WTC11 (cell line): ENCODE measurements at regions not wholly inside any gene's neighbourhood (a gene's known extent, or its start where the extent isn't known, plus 50 kb on each side); places are given as distances from the start of the nearest gene placed in this dataset.

Source experiments
- ATAC-seq: fragments of 200-7000 bp; cut with Tn5 transposase; 2 replicates; pipeline ENCODE4 v1.10.0; 2021; ENCODE audit warnings: mild to moderate bottlenecking, moderate library complexity
- CTCF ChIA-PET: fragments of 300-600 bp; sonication (Branson Sonifier 250); formaldehyde crosslinking; loops from one replicate; lab custom pipeline; 2021; ENCODE audit warnings: antibody characterized with exemption; lab: Charles Lee
- POLR2A ChIA-PET: fragments of 350-600 bp; sonication (Branson Sonifier 250); formaldehyde crosslinking; loops from one replicate; lab custom pipeline; 2021; ENCODE audit warnings: antibody characterized with exemption; lab: Charles Lee
- DNase-seq: peaks from one replicate; pipeline ENCODE4 v3.0.0; 2021; ENCODE audit warnings: low spot score
- H3K27ac Mint-ChIP-seq: 2 replicates; pipeline ENCODE4 v1.8.0; 2021; ENCODE audit warnings: mixed read lengths
- H3K27me3 Mint-ChIP-seq: 2 replicates; pipeline ENCODE4 v1.8.0; 2021; ENCODE audit warnings: low read depth, mild to moderate bottlenecking, moderate library complexity, mixed read lengths
- H3K36me3 Mint-ChIP-seq: 2 replicates; pipeline ENCODE4 v1.8.0; 2021; ENCODE audit warnings: mixed read lengths
- H3K4me1 Mint-ChIP-seq: 2 replicates; pipeline ENCODE4 v1.8.0; 2022; ENCODE audit warnings: mixed read lengths
- H3K4me3 Mint-ChIP-seq: 2 replicates; pipeline ENCODE4 v1.8.0; 2021; ENCODE audit warnings: mild to moderate bottlenecking, moderate library complexity, mixed read lengths
- H3K9me3 Mint-ChIP-seq: 2 replicates; pipeline ENCODE4 v1.8.0; 2021; ENCODE audit warnings: mixed read lengths
- ATF2 ChIP-seq: sonication (generic); formaldehyde crosslinking; IDR thresholded peaks from 2 replicates; pipeline ENCODE4 v1.8.1; 2022; ENCODE audit warnings: low read depth, missing genetic modification reagents, borderline replicate concordance
- CREB1 ChIP-seq: sonication (generic); formaldehyde crosslinking; IDR thresholded peaks from 2 replicates; pipeline ENCODE4 v1.8.0; 2023; ENCODE audit warnings: mild to moderate bottlenecking, missing genetic modification reagents
- EMX1 ChIP-seq: fragments of 250-450 bp; sonication (Bioruptor Pico); IDR thresholded peaks from 2 replicates; pipeline ENCODE4 v1.8.0; 2021; ENCODE audit warnings: mild to moderate bottlenecking
- FOXP1 ChIP-seq: sonication (generic); formaldehyde crosslinking; IDR thresholded peaks from 2 replicates; pipeline ENCODE4 v1.8.0; 2022; ENCODE audit warnings: missing genetic modification reagents, mild to moderate bottlenecking, moderate library complexity, borderline replicate concordance
- GABPB1 ChIP-seq: sonication (generic); formaldehyde crosslinking; IDR thresholded peaks from 2 replicates; pipeline ENCODE4 v1.8.1; 2023; ENCODE audit warnings: mild to moderate bottlenecking, missing genetic modification reagents
- KAT7 ChIP-seq: sonication (generic); formaldehyde crosslinking; IDR thresholded peaks from 2 replicates; pipeline ENCODE4 v1.8.1; 2023; ENCODE audit warnings: missing genetic modification reagents, mild to moderate bottlenecking, borderline replicate concordance
- NFATC4 ChIP-seq: fragments of 250-450 bp; sonication (Bioruptor Pico); IDR thresholded peaks from 2 replicates; pipeline ENCODE4 v1.9.0; 2021; ENCODE audit warnings: mild to moderate bottlenecking
- OVOL2 ChIP-seq: fragments of 250-450 bp; sonication (Bioruptor Pico); IDR thresholded peaks from 2 replicates; pipeline ENCODE4 v1.9.0; 2021; ENCODE audit warnings: mild to moderate bottlenecking, borderline replicate concordance
- PRRX2 ChIP-seq: fragments of 250-450 bp; sonication (Bioruptor Pico); IDR thresholded peaks from 2 replicates; pipeline ENCODE4 v1.8.0; 2021; ENCODE audit warnings: mild to moderate bottlenecking
- RELA ChIP-seq: sonication (generic); formaldehyde crosslinking; IDR thresholded peaks from 2 replicates; pipeline ENCODE4 v1.8.1; 2022; ENCODE audit warnings: missing genetic modification reagents, mild to moderate bottlenecking, borderline replicate concordance
- SMAD4 ChIP-seq: sonication (generic); formaldehyde crosslinking; IDR thresholded peaks from 2 replicates; pipeline ENCODE4 v1.8.0; 2022; ENCODE audit warnings: mild to moderate bottlenecking, missing genetic modification reagents
- STAT6 ChIP-seq: sonication (generic); formaldehyde crosslinking; conservative IDR thresholded peaks from 2 replicates; pipeline ENCODE4 v1.8.1; 2023; ENCODE audit warnings: mild to moderate bottlenecking, low read depth, missing genetic modification reagents, moderate library complexity
- TCF7 ChIP-seq: sonication (generic); formaldehyde crosslinking; IDR thresholded peaks from 2 replicates; pipeline ENCODE4 v1.8.0; 2022; ENCODE audit warnings: mild to moderate bottlenecking, low read depth, missing genetic modification reagents, moderate library complexity
- TEAD4 ChIP-seq: sonication (generic); formaldehyde crosslinking; IDR thresholded peaks from 2 replicates; pipeline ENCODE4 v1.8.0; 2022; ENCODE audit warnings: mild to moderate bottlenecking, missing genetic modification reagents
- ZNF121 ChIP-seq: sonication (generic); formaldehyde crosslinking; IDR thresholded peaks from 2 replicates; pipeline ENCODE4 v1.8.0; 2023; ENCODE audit warnings: missing genetic modification reagents
- ZNF138 ChIP-seq: sonication (generic); formaldehyde crosslinking; conservative IDR thresholded peaks from 2 replicates; pipeline ENCODE4 v1.8.1; 2022; ENCODE audit warnings: mild to moderate bottlenecking, moderate library complexity, missing genetic modification reagents
- ZNF425 ChIP-seq: fragments of 250-450 bp; sonication (Bioruptor Pico); conservative IDR thresholded peaks from 2 replicates; pipeline ENCODE4 v1.9.0; 2021; ENCODE audit warnings: mild to moderate bottlenecking
- TF ChIP-seq, protein P1 (sequence below): sonication (generic); formaldehyde crosslinking; IDR thresholded peaks from 2 replicates; pipeline ENCODE4 v1.8.1; 2022; ENCODE audit warnings: missing genetic modification reagents, borderline replicate concordance
- TF ChIP-seq, protein P2 (sequence below): sonication (generic); formaldehyde crosslinking; IDR thresholded peaks from 2 replicates; pipeline ENCODE4 v1.8.0; 2022; ENCODE audit warnings: mild to moderate bottlenecking, missing genetic modification reagents
- TF ChIP-seq, protein P3 (sequence below): sonication (generic); formaldehyde crosslinking; conservative IDR thresholded peaks from 2 replicates; pipeline ENCODE4 v1.8.1; 2022; ENCODE audit warnings: mild to moderate bottlenecking, missing genetic modification reagents

DNA sequence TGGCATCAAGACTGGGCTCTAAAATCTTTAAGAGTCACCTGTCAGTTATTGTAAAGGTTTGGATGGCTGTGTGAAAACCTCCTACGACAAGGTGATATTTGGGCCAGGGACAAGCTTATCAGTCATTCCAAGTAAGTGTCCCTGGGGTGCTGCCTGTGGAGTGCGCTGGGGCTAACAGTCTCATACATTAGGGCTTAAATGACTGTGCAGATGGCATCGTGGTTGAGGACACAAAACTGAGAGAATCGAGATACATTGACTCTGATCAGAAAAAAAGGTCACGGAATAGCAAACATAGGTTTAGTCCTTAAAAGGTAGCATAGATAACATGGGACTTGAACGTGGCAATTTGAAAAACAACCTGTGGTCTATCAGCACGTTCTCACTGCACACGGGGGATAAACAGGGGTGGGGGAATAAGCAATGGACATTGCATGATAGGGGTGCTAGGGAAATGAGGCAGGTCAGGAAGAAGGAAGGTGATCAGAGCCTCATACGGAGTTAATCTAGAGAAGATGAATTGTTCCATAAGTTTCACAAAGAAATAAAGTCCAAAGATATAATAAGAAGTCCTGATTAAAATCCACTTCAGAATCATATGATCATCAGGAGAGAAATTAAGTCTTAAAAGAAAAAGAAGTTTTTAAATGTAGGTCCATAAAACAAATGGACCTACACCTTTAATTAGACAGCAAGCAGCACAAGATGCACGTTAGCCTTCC, 100.3 kb downstream of the DAD1 start (continued):
- TF ChIP-seq, protein P1, sequence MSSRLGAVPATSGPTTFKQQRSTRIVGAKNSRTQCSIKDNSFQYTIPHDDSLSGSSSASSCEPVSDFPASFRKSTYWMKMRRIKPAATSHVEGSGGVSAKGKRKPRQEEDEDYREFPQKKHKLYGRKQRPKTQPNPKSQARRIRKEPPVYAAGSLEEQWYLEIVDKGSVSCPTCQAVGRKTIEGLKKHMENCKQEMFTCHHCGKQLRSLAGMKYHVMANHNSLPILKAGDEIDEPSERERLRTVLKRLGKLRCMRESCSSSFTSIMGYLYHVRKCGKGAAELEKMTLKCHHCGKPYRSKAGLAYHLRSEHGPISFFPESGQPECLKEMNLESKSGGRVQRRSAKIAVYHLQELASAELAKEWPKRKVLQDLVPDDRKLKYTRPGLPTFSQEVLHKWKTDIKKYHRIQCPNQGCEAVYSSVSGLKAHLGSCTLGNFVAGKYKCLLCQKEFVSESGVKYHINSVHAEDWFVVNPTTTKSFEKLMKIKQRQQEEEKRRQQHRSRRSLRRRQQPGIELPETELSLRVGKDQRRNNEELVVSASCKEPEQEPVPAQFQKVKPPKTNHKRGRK (CRISPR knock-in tag): no peak
- no peak for TF ChIP-seq ZNF425
- no peak for TF ChIP-seq NFATC4
- no peak for TF ChIP-seq SMAD4 (CRISPR knock-in tag)
- no peak for TF ChIP-seq TEAD4 (CRISPR knock-in tag)

DNA sequence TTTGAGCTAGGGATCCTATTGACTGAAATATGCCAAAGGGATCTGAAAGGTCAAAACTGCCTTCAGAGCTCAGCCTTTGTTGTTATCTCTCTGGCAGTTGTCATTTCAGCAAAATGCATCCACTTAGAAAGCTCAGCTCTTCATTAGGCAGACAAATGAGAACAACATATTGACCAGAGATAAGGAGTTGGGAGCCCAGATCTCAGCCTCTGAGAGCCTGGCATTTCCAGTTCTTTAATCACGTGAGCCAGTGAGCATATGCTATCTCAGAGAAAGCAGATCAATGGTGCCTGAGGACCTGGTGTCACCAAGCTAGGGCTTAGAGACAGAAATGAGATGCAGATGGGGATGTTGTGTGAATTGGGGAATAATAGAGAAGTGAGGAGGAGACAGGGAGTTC, 101.1 kb downstream of the DAD1 start:
- no peak overlapping the region for H3K4me3 Mint-ChIP-seq
- peaks cover 28% of the 10 kb centered on the region for H3K4me1 Mint-ChIP-seq
- H3K27me3 Mint-ChIP-seq: peaks cover 4% of the 10 kb centered on the region
- H3K9me3 Mint-ChIP-seq: no peaks in the 10 kb centered on the region
- no peaks in the 10 kb centered on the region for H3K36me3 Mint-ChIP-seq
- POLR2A ChIA-PET: no interaction called here
- no peak for TF ChIP-seq EMX1 (CRISPR knock-in tag)
- TF ChIP-seq, all 79 proteins: peak for 0
- no peak for DNase-seq
- no peak overlapping the region for H3K27ac Mint-ChIP-seq
- CTCF ChIA-PET: interaction anchor here (0.9 to 4.2 kb wide), 4 partner anchors 16 to 287 kb away, joined by 3 to 15 read pairs (median 6); no protein-coding TSS in a partner anchor
- ATAC-seq: no peak

DNA sequence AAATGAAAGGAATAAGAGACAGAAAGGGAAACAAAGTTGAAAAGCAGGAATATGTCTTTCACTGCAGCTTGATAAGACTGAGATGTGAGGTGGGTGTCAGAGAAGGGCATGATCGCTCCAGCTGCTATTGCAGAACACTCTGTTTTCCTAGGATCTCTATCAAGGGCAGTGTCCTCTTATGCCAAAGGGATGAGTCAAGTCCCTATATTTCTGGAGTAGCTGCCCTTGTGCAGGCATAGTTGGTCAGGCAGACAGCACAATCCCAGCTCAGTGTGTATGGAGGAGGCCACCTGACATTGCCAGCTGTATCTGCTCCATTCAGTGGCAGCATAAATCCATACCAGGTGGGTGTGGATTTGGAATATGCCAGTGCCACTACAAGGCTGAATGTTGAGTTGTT, 101.6 kb downstream of the DAD1 start:
- ChIA-PET POLR2A (no interaction called here), CTCF (interaction anchor here (1.1 to 4.2 kb wide), 3 partner anchors 16 to 286 kb away, joined by 3 to 15 read pairs (median 10); no protein-coding TSS in a partner anchor)
- Mint-ChIP-seq H3K27ac (no peak overlapping the region), H3K36me3 (no peaks in the 10 kb centered on the region), H3K4me3 (no peak overlapping the region), H3K9me3 (no peaks in the 10 kb centered on the region), H3K27me3 (peaks cover 4% of the 10 kb centered on the region), H3K4me1 (peaks cover 31% of the 10 kb centered on the region)
- no peak for TF ChIP-seq KAT7
- TF ChIP-seq ATF2 (CRISPR knock-in tag): no peak
- DNase-seq: no peak
- ATAC-seq: no peak

- DNase-seq: no peak
- no peak for ATAC-seq
- peaks cover 33% of the 10 kb centered on the region for H3K4me1 Mint-ChIP-seq
- ChIA-PET POLR2A (no interaction called here), CTCF (interaction anchor here (1.1 to 4.2 kb wide), 3 partner anchors 15 to 286 kb away, joined by 3 to 15 read pairs (median 10); no protein-coding TSS in a partner anchor)
- H3K27me3 Mint-ChIP-seq: peaks cover 4% of the 10 kb centered on the region
- H3K9me3 Mint-ChIP-seq: no peaks in the 10 kb centered on the region
- H3K27ac Mint-ChIP-seq: no peak overlapping the region
- H3K4me3 Mint-ChIP-seq: no peak overlapping the region
- no peaks in the 10 kb centered on the region for H3K36me3 Mint-ChIP-seq
- TF ChIP-seq OVOL2 (CRISPR knock-in tag) (no peak), ZNF138 (no peak), TCF7 (no peak), GABPB1 (CRISPR knock-in tag) (no peak), ZNF121 (CRISPR knock-in tag) (no peak), FOXP1 (CRISPR knock-in tag) (no peak), STAT6 (CRISPR knock-in tag) (no peak), RELA (CRISPR knock-in tag) (no peak), PRRX2 (CRISPR knock-in tag) (no peak), CREB1 (CRISPR knock-in tag) (no peak)
- TF ChIP-seq, protein P2, sequence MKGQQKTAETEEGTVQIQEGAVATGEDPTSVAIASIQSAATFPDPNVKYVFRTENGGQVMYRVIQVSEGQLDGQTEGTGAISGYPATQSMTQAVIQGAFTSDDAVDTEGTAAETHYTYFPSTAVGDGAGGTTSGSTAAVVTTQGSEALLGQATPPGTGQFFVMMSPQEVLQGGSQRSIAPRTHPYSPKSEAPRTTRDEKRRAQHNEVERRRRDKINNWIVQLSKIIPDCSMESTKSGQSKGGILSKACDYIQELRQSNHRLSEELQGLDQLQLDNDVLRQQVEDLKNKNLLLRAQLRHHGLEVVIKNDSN: no peak
- TF ChIP-seq, protein P3, sequence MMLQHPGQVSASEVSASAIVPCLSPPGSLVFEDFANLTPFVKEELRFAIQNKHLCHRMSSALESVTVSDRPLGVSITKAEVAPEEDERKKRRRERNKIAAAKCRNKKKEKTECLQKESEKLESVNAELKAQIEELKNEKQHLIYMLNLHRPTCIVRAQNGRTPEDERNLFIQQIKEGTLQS (CRISPR knock-in tag): no peak
Observed at GRCh38 chr14:22486675-22487074, 102.3 kb downstream of the DAD1 start.
